ENCODE measurements at regions not wholly inside any gene's neighbourhood (a gene's known extent, or its start where the extent isn't known, plus 50 kb on each side); places are given as distances from the start of the nearest gene placed in this dataset.

GRCh38 chr22:48337957-48338792, 1489.5 kb downstream of the BRD1 start:
- no peaks in the 10 kb centered on the region for H3K79me2 ChIP-seq (ENCODE audit: control insufficient read depth, insufficient read depth, low read length)
- H2AFZ ChIP-seq (ENCODE audit: insufficient read depth, low read depth, low read length, poor library complexity, severe bottlenecking), result no peak overlapping the region
- Mint-ChIP-seq H3K9me3 (ENCODE audit: insufficient read depth) (no peaks in the 10 kb centered on the region), H3K27ac (no peak overlapping the region), H3K27me3 (peaks cover 11% of the 10 kb centered on the region), H3K4me1 (no peaks in the 10 kb centered on the region), H3K4me3 (no peak overlapping the region)
- TF ChIP-seq CTCF (IDR thresholded peaks at IDR 0.05) (no peak), EZH2 (IDR thresholded peaks at IDR 0.05; ENCODE audit: borderline replicate concordance, insufficient read depth, low read depth, low read length, poor library complexity, severe bottlenecking) (no peak)
- H3K27me3 ChIP-seq (replicated peaks in 1 of 4; ENCODE audit: control extremely low read depth in 1 of 4, control insufficient read depth in 3 of 4, insufficient read depth in 4 of 4, low read length in 3 of 4), result peaks cover 0 to 12% (median 0%) of the 10 kb centered on the region in 4 experiments
- DNase-seq (no peak), ATAC-seq (ENCODE audit: low read depth) (no peak)
- no peak overlapping the region for H3K27ac ChIP-seq (ENCODE audit: low read length in 2 of 2)
- CTCF ChIA-PET, result no interaction called here
- POLR2A ChIA-PET, result no interaction called here
- H3K9me3 ChIP-seq (ENCODE audit: control extremely low read depth in 1 of 3, control insufficient read depth in 2 of 3, insufficient read depth in 1 of 3, low read length in 2 of 3), result no peaks in the 10 kb centered on the region
- no peak overlapping the region for H3K9ac ChIP-seq (ENCODE audit: low read length)
- no peaks in the 10 kb centered on the region for H3K36me3 ChIP-seq (replicated peaks in 1 of 2; ENCODE audit: control extremely low read depth in 1 of 2, control insufficient read depth in 1 of 2, extremely low read depth in 1 of 2, insufficient read depth in 2 of 2, low read length in 1 of 2)
- 81% methylated on average over 12 of the region's 17 CpGs for WGBS (ENCODE audit: insufficient coverage)
- H4K20me1 ChIP-seq (ENCODE audit: control insufficient read depth, insufficient read depth, low read length, poor library complexity, severe bottlenecking), result no peaks in the 10 kb centered on the region
- H3K4me2 ChIP-seq (replicated peaks; ENCODE audit: low read depth, low read length, poor library complexity, severe bottlenecking), result no peak overlapping the region
- intact Hi-C loops (cut with micrococcal nuclease), result no loop called here
- no peak overlapping the region for H3K4me3 ChIP-seq (ENCODE audit: control extremely low read depth in 1 of 5, extremely low read depth in 1 of 5, insufficient read depth in 1 of 5, low read depth in 2 of 5, low read length in 4 of 5)
- H3K4me1 ChIP-seq (ENCODE audit: control insufficient read depth in 2 of 2, insufficient read depth in 2 of 2, low read length in 2 of 2), result no peaks in the 10 kb centered on the region

- CTCF ChIA-PET, result no interaction called here
- no peaks in the 10 kb centered on the region for H3K4me1 Mint-ChIP-seq
Observed at GRCh38 chr22:48336339-48337060, 1491.2 kb downstream of the BRD1 start.

More at GRCh38 chr22:48336339-48337060, 1491.2 kb downstream of the BRD1 start:
- Mint-ChIP-seq H3K9me3 (ENCODE audit: insufficient read depth) (no peaks in the 10 kb centered on the region), H3K27ac (no peak overlapping the region), H3K27me3 (peaks cover 8% of the 10 kb centered on the region), H3K4me3 (no peak overlapping the region)
- Histone ChIP-seq H2AFZ (ENCODE audit: insufficient read depth, low read depth, low read length, poor library complexity, severe bottlenecking) (no peak overlapping the region), H3K9ac (ENCODE audit: low read length) (no peak overlapping the region), H3K4me1 (ENCODE audit: control insufficient read depth in 2 of 2, insufficient read depth in 2 of 2, low read length in 2 of 2) (no peaks in the 10 kb centered on the region), H3K36me3 (replicated peaks in 1 of 2; ENCODE audit: control extremely low read depth in 1 of 2, control insufficient read depth in 1 of 2, extremely low read depth in 1 of 2, insufficient read depth in 2 of 2, low read length in 1 of 2) (no peaks in the 10 kb centered on the region), H3K79me2 (ENCODE audit: control insufficient read depth, insufficient read depth, low read length) (no peaks in the 10 kb centered on the region), H3K27me3 (replicated peaks in 1 of 4; ENCODE audit: control extremely low read depth in 1 of 4, control insufficient read depth in 3 of 4, insufficient read depth in 4 of 4, low read length in 3 of 4) (peaks cover 0 to 5% (median 0%) of the 10 kb centered on the region in 4 experiments), H4K20me1 (ENCODE audit: control insufficient read depth, insufficient read depth, low read length, poor library complexity, severe bottlenecking) (no peaks in the 10 kb centered on the region), H3K9me3 (ENCODE audit: control extremely low read depth in 1 of 3, control insufficient read depth in 2 of 3, insufficient read depth in 1 of 3, low read length in 2 of 3) (peaks cover 0 to 4% (median 0%) of the 10 kb centered on the region in 3 donors), H3K4me3 (ENCODE audit: control extremely low read depth in 1 of 5, extremely low read depth in 1 of 5, insufficient read depth in 1 of 5, low read depth in 2 of 5, low read length in 4 of 5) (no peak overlapping the region), H3K4me2 (replicated peaks; ENCODE audit: low read depth, low read length, poor library complexity, severe bottlenecking) (no peak overlapping the region), H3K27ac (ENCODE audit: low read length in 2 of 2) (no peak overlapping the region)
- 78% methylated on average over 4 of the region's 7 CpGs for WGBS (ENCODE audit: insufficient coverage)
- intact Hi-C loops (cut with micrococcal nuclease), result no loop called here
- TF ChIP-seq CTCF (IDR thresholded peaks at IDR 0.05), result no peak
- no peak for TF ChIP-seq EZH2 (IDR thresholded peaks at IDR 0.05; ENCODE audit: borderline replicate concordance, insufficient read depth, low read depth, low read length, poor library complexity, severe bottlenecking)
- POLR2A ChIA-PET, result no interaction called here
- no peak for ATAC-seq (ENCODE audit: low read depth)
- DNase-seq, result no peak
